B cell (primary cell): ENCODE measurements at regions not wholly inside any gene's neighbourhood (a gene's known extent, or its start where the extent isn't known, plus 50 kb on each side); places are given as distances from the start of the nearest gene placed in this dataset.

Experiments used
- ATAC-seq: fragments of 200-7000 bp; cut with Tn5 transposase; one replicate; pipeline ENCODE4 v1.10.0; 2021; ENCODE audit warnings: low read depth, mild to moderate bottlenecking, moderate number of reproducible peaks, moderate library complexity
- CTCF ChIA-PET: fragments of 350-600 bp; sonication (Branson Sonifier 250); formaldehyde crosslinking; loops from one replicate; lab custom pipeline; 2021; ENCODE audit warnings: antibody characterized with exemption, inconsistent platforms; lab: Charles Lee
- POLR2A ChIA-PET: fragments of 350-600 bp; sonication (Branson Sonifier 250); formaldehyde crosslinking; loops from one replicate; lab custom pipeline; 2021; ENCODE audit warnings: antibody characterized with exemption; lab: Charles Lee
- DNase-seq: peaks from one replicate; pipeline ENCODE4 v3.0.0; 2013
- H2AFZ ChIP-seq: 2 replicates; pipeline ENCODE4 v1.6.1; 2012; ENCODE audit warnings: mild to moderate bottlenecking, low read depth, low read length; ENCODE audit not compliant: insufficient read depth, poor library complexity, severe bottlenecking
- H3K27ac ChIP-seq, 2 donors: 1 replicate in 1 of 2; 2 replicates in 1 of 2; pipeline ENCODE4 v1.5.1; 2012 to 2013; ENCODE audit warnings: low read length in 2 of 2, mild to moderate bottlenecking in 2 of 2, moderate library complexity in 1 of 2
- H3K27me3 ChIP-seq, 4 experiments: fragments of 200-600 bp in 1 of 4; sonication (generic) in 1 of 4; replicated peaks in 1 of 4; 1 replicate in 2 of 4; 2 replicates in 2 of 4; pipeline versions ENCODE4 v1.6.1 to v1.7.0; 2013 to 2016; ENCODE audit warnings: low read length in 3 of 4, mild to moderate bottlenecking in 2 of 4, mixed read lengths in 1 of 4, moderate library complexity in 1 of 4; ENCODE audit not compliant: insufficient read depth in 4 of 4, control insufficient read depth in 3 of 4; ENCODE audit errors: control extremely low read depth in 1 of 4
- H3K36me3 ChIP-seq, 2 experiments: replicated peaks in 1 of 2; 1 replicate in 1 of 2; 2 replicates in 1 of 2; pipeline versions ENCODE4 v1.6.1 to v1.7.1; 2013; ENCODE audit warnings: low read length in 1 of 2; ENCODE audit not compliant: insufficient read depth in 2 of 2, control insufficient read depth in 1 of 2; ENCODE audit errors: control extremely low read depth in 1 of 2, extremely low read depth in 1 of 2
- H3K4me1 ChIP-seq, 2 donors: fragments of 200-600 bp in 1 of 2; sonication (generic) in 1 of 2; 1 replicate in 1 of 2; 2 replicates in 1 of 2; pipeline versions ENCODE4 v1.5.1 to v1.6.1; 2013 to 2017; ENCODE audit warnings: low read length in 2 of 2; ENCODE audit not compliant: control insufficient read depth in 2 of 2, insufficient read depth in 2 of 2
- H3K4me2 ChIP-seq: replicated peaks from 2 replicates; pipeline ENCODE3; 2012; ENCODE audit warnings: mild to moderate bottlenecking, low read depth, low read length; ENCODE audit not compliant: poor library complexity, severe bottlenecking
- H3K4me3 ChIP-seq, 5 experiments: fragments of 200-600 bp in 1 of 5; sonication (generic) in 1 of 5; 1 replicate in 3 of 5; 2 replicates in 2 of 5; pipeline versions ENCODE4 v1.5.1 to v1.7.0; 2011 to 2016; ENCODE audit warnings: low read length in 4 of 5, mild to moderate bottlenecking in 4 of 5, low read depth in 2 of 5, control low read depth in 1 of 5, moderate library complexity in 1 of 5; ENCODE audit not compliant: insufficient read depth in 1 of 5; ENCODE audit errors: control extremely low read depth in 1 of 5, extremely low read depth in 1 of 5
- H3K79me2 ChIP-seq: fragments of 200-600 bp; sonication (generic); one replicate; pipeline ENCODE4 v1.6.0; 2016; ENCODE audit warnings: low read length; ENCODE audit not compliant: control insufficient read depth, insufficient read depth
- H3K9ac ChIP-seq: fragments of 200-600 bp; sonication (generic); 2 replicates; pipeline ENCODE4 v1.6.1; 2017; ENCODE audit warnings: mild to moderate bottlenecking, low read length, moderate library complexity
- H3K9me3 ChIP-seq, 3 donors: one replicate each; pipeline versions ENCODE4 v1.6.1 to v1.7.1; 2013; ENCODE audit warnings: low read length in 2 of 3; ENCODE audit not compliant: control insufficient read depth in 2 of 3, insufficient read depth in 1 of 3; ENCODE audit errors: control extremely low read depth in 1 of 3
- H4K20me1 ChIP-seq: 2 replicates; pipeline ENCODE4 v1.6.0; 2012; ENCODE audit warnings: mild to moderate bottlenecking, low read length; ENCODE audit not compliant: insufficient read depth, control insufficient read depth, poor library complexity, severe bottlenecking
- H3K27ac Mint-ChIP-seq: one replicate; pipeline ENCODE4 v1.8.0; 2021; ENCODE audit warnings: mixed read lengths
- H3K27me3 Mint-ChIP-seq: one replicate; pipeline ENCODE4 v1.8.0; 2021; ENCODE audit warnings: mixed read lengths
- H3K4me1 Mint-ChIP-seq: one replicate; pipeline ENCODE4 v1.8.0; 2021; ENCODE audit warnings: mixed read lengths
- H3K4me3 Mint-ChIP-seq: one replicate; pipeline ENCODE4 v1.8.0; 2021; ENCODE audit warnings: mixed read lengths
- H3K9me3 Mint-ChIP-seq: one replicate; pipeline ENCODE4 v1.8.0; 2022; ENCODE audit warnings: mixed read lengths; ENCODE audit not compliant: insufficient read depth
- EZH2 ChIP-seq: IDR thresholded peaks from 2 replicates; pipeline ENCODE4 v1.6.1; 2012; ENCODE audit warnings: borderline replicate concordance, low read depth, mild to moderate bottlenecking, moderate library complexity, low read length; ENCODE audit not compliant: insufficient read depth, poor library complexity, severe bottlenecking
- WGBS: methylation state at CpG from one replicate; pipeline ENCODE4 v1.1.5; 2013; ENCODE audit warnings: missing lambda C conversion rate; ENCODE audit not compliant: insufficient coverage; 5-methylcytosine and 5-hydroxymethylcytosine counted together
- intact Hi-C: fragments of 100-400 bp; cut with micrococcal nuclease; formaldehyde crosslinking; loops from one replicate; pipeline ENCODE4 v1.10.0; 2022
- TF ChIP-seq, protein P1 (sequence below): fragments of 200-600 bp; IDR thresholded peaks from one replicate; pipeline ENCODE4 v1.8.0; 2022; ENCODE audit warnings: antibody characterized with exemption, mild to moderate bottlenecking

DNA sequence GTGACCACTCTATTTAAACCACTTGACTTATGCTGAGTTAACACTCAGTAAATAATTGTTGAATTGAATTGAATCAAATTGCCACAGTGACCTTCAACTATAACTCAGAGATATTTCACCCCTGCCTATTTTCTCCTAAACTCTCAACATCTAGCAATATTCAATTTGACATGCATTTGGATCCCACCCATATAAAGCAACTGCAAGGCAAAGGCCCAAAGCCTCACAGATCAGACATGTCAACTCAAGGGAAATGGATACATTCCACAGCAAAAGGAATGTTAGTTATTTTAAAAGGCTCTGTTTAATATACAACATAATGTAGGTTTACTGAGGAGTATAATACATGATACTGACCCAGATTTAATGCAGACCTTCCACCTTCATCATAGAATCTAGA lies 107.4 kb downstream of the KCTD12 start:
- ChIA-PET CTCF (no interaction called here), POLR2A (no interaction called here)

DNA sequence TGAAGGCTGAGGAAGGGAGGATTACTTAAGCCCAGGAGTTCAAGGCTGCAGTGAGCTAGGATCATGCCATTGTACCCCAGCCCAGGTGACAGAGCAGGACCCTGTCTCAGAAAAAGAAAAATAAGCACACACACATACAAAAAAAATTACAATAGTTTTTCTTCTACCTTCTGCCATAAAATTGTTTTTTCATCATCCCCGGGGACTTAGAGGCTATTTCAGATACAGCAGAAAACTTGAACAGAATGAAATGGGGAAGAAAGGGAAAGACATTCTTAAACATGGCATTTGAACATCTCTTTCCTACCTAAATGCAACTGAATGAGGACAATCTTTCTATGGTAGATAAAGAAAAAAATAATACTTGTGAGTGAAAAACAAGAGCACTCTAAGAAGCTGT lies 109.1 kb downstream of the KCTD12 start:
- Histone ChIP-seq H4K20me1 (no peaks in the 10 kb centered on the region), H3K4me2 (no peak overlapping the region), H3K4me3 (no peak overlapping the region), H3K27me3 (no peaks in the 10 kb centered on the region), H2AFZ (no peak overlapping the region), H3K4me1 (no peaks in the 10 kb centered on the region), H3K9me3 (no peaks in the 10 kb centered on the region), H3K79me2 (no peaks in the 10 kb centered on the region), H3K27ac (no peak overlapping the region), H3K9ac (no peak overlapping the region), H3K36me3 (no peaks in the 10 kb centered on the region)
- ChIA-PET POLR2A (no interaction called here), CTCF (no interaction called here)
- no peak for ATAC-seq
- TF ChIP-seq EZH2 = no peak
- TF ChIP-seq, protein P1, sequence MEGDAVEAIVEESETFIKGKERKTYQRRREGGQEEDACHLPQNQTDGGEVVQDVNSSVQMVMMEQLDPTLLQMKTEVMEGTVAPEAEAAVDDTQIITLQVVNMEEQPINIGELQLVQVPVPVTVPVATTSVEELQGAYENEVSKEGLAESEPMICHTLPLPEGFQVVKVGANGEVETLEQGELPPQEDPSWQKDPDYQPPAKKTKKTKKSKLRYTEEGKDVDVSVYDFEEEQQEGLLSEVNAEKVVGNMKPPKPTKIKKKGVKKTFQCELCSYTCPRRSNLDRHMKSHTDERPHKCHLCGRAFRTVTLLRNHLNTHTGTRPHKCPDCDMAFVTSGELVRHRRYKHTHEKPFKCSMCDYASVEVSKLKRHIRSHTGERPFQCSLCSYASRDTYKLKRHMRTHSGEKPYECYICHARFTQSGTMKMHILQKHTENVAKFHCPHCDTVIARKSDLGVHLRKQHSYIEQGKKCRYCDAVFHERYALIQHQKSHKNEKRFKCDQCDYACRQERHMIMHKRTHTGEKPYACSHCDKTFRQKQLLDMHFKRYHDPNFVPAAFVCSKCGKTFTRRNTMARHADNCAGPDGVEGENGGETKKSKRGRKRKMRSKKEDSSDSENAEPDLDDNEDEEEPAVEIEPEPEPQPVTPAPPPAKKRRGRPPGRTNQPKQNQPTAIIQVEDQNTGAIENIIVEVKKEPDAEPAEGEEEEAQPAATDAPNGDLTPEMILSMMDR = no peak
- Mint-ChIP-seq H3K9me3 (no peaks in the 10 kb centered on the region), H3K4me3 (no peak overlapping the region), H3K27ac (no peak overlapping the region), H3K4me1 (no peaks in the 10 kb centered on the region), H3K27me3 (no peaks in the 10 kb centered on the region)
- intact Hi-C loops = no loop called here
- no CpG with 5 or more reads among the region's 1 CpG for WGBS
- DNase-seq = no peak

More for the DNA sequence above, 107.4 kb downstream of the KCTD12 start:
- ATAC-seq = no peak
- no peaks in the 10 kb centered on the region for H3K27me3 Mint-ChIP-seq
- Histone ChIP-seq H3K4me1 (no peaks in the 10 kb centered on the region), H3K9ac (no peak overlapping the region), H3K4me3 (no peak overlapping the region), H3K79me2 (no peaks in the 10 kb centered on the region), H4K20me1 (no peaks in the 10 kb centered on the region), H3K4me2 (no peak overlapping the region), H3K9me3 (no peaks in the 10 kb centered on the region), H3K27ac (no peak overlapping the region), H3K36me3 (no peaks in the 10 kb centered on the region), H2AFZ (no peak overlapping the region), H3K27me3 (no peaks in the 10 kb centered on the region)
- no peak for DNase-seq
- H3K27ac Mint-ChIP-seq = no peak overlapping the region
- TF ChIP-seq EZH2 = no peak
- TF ChIP-seq, protein P1 = no peak
- H3K9me3 Mint-ChIP-seq = no peaks in the 10 kb centered on the region
- H3K4me3 Mint-ChIP-seq = no peak overlapping the region
- intact Hi-C loops = no loop called here
- no peaks in the 10 kb centered on the region for H3K4me1 Mint-ChIP-seq
